ENCODE measurements at regions not wholly inside any gene's neighbourhood (a gene's known extent, or its start where the extent isn't known, plus 50 kb on each side); places are given as distances from the start of the nearest gene placed in this dataset.

- DNase-seq (ENCODE audit: low spot score), result no peak
Observed at GRCh38 chr2:220458051-220458450, 830.6 kb downstream of the SLC4A3 start.

GRCh38 chr2:220460257-220460985 is 833.0 kb downstream of the SLC4A3 start:
- no peak for DNase-seq (ENCODE audit: low spot score)
- no peak for TF ChIP-seq CTCF (IDR thresholded peaks at IDR 0.05; ENCODE audit: extremely low read depth, insufficient read depth, missing control alignments)
- in situ Hi-C loops (cut with MboI; ENCODE audit: low pct_unique_long_range_greater_than_20kb, low sequenced_read_pairs, unreplicated experiment), result no loop called here

More at GRCh38 chr2:220458051-220458450, 830.6 kb downstream of the SLC4A3 start:
- TF ChIP-seq CTCF (IDR thresholded peaks at IDR 0.05; ENCODE audit: extremely low read depth, insufficient read depth, missing control alignments), result no peak
- in situ Hi-C loops (cut with MboI; ENCODE audit: low pct_unique_long_range_greater_than_20kb, low sequenced_read_pairs, unreplicated experiment), result no loop called here

- in situ Hi-C loops (cut with MboI; ENCODE audit: low pct_unique_long_range_greater_than_20kb, low sequenced_read_pairs, unreplicated experiment), result no loop called here
- TF ChIP-seq CTCF (IDR thresholded peaks at IDR 0.05; ENCODE audit: extremely low read depth, insufficient read depth, missing control alignments), result no peak
- no peak for DNase-seq (ENCODE audit: low spot score)
Observed at GRCh38 chr2:220463876-220464275, 836.4 kb downstream of the SLC4A3 start.

GRCh38 chr2:220465700-220466099 is 838.3 kb downstream of the SLC4A3 start:
- no peak for DNase-seq (ENCODE audit: low spot score)
- in situ Hi-C loops (cut with MboI; ENCODE audit: low pct_unique_long_range_greater_than_20kb, low sequenced_read_pairs, unreplicated experiment), result no loop called here
- TF ChIP-seq CTCF (IDR thresholded peaks at IDR 0.05; ENCODE audit: extremely low read depth, insufficient read depth, missing control alignments), result no peak

- in situ Hi-C loops (cut with MboI; ENCODE audit: low pct_unique_long_range_greater_than_20kb, low sequenced_read_pairs, unreplicated experiment), result no loop called here
- TF ChIP-seq CTCF (IDR thresholded peaks at IDR 0.05; ENCODE audit: extremely low read depth, insufficient read depth, missing control alignments), result no peak
- no peak for DNase-seq (ENCODE audit: low spot score)
Observed at GRCh38 chr2:220466251-220466691, 838.8 kb downstream of the SLC4A3 start.

- TF ChIP-seq CTCF (IDR thresholded peaks at IDR 0.05; ENCODE audit: extremely low read depth, insufficient read depth, missing control alignments), result no peak
- no peak for DNase-seq (ENCODE audit: low spot score)
- in situ Hi-C loops (cut with MboI; ENCODE audit: low pct_unique_long_range_greater_than_20kb, low sequenced_read_pairs, unreplicated experiment), result no loop called here
Observed at GRCh38 chr2:220469201-220469600, 841.8 kb downstream of the SLC4A3 start.
